ENCODE measurements at regions not wholly inside any gene's neighbourhood (a gene's known extent, or its start where the extent isn't known, plus 50 kb on each side); places are given as distances from the start of the nearest gene placed in this dataset.

- DNase-seq (ENCODE audit: low spot score), result peak; percentile 9
These were observed 59.2 kb upstream of the ZNF641 start for GRCh38 chr12:48409938-48410337.

DNA sequence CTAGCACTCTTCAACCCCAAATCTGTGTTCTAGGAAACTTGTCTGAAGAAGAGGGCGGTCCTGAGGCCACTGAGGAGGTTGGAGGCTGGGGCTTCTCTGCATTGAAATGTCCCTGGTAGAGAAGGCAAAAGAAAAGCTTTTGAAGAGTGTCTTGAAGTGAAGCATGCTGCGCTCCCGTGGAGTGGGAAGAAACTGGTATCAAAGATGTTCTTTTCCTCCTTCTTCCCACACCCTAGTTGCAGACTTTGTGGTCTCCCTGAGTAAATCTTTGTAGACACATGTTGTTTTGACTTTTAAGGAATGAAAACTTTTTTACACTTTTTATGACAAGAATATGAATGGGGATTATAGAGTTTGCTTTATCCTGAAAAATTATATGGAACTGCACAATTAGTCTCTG lies 59.0 kb upstream of the ANP32D start:
- no peak for DNase-seq (ENCODE audit: low spot score)

GRCh38 chr12:48414021-48414420 lies 58.3 kb upstream of the ANP32D start:
- DNase-seq (ENCODE audit: low spot score), result no peak

DNA sequence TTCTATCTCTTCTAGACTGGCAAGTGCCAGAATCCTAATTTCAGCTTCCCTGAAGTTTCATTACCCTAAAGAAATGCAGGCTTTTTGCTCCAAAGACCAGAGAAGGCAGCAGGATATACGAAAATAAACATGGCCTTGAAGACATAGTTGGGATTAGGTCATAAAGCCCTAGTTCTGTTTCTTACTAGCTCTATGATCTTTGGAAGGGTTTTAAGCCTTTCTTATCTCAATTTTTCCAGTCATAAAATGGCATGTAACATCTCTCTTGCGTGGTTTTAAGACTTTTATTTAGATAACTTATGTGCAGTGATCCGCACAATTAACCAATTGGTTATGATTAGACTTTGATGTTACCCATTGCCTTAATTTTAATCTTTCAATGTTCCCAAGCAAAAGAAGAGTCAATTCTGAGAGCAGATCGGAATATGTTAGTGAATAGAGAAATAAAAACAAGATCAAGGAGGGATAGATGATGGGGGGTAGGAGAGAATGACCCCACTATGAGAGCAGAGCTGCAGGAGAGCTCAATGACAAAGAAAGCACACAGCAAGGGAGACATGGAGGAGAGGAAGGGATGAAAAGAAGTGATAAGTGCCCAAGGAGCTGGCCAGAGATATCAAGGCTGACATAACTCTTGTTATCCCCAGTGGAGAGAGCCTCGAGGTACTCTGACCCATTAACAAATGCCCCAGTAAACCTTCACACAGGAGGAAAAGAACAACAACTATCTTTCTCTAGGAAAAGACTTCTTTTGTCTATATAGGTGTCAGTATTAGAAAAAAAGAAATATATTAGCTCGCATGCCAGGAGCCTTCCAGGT lies 53.0 kb upstream of the ANP32D start:
- DNase-seq (ENCODE audit: low spot score), result no peak

GRCh38 chr12:48420039-48420775 lies 52.2 kb upstream of the ANP32D start:
- no peak for DNase-seq (ENCODE audit: low spot score)

- no peak for DNase-seq (ENCODE audit: low spot score)
These were observed 50.3 kb upstream of the ANP32D start for GRCh38 chr12:48422060-48422459.
